ENCODE measurements at regions not wholly inside any gene's neighbourhood (a gene's known extent, or its start where the extent isn't known, plus 50 kb on each side); places are given as distances from the start of the nearest gene placed in this dataset.

GRCh38 chr2:238557431-238557830 is 130.7 kb downstream of the ASB1 start:
- no peaks in the 10 kb centered on the region for H3K4me1 ChIP-seq
- H3K4me3 ChIP-seq, result no peak overlapping the region
- H3K36me3 ChIP-seq, result no peaks in the 10 kb centered on the region
- peaks cover 0 to 6% of the 10 kb centered on the region in 2 donors for H3K9me3 ChIP-seq
- no peak for DNase-seq
- TF ChIP-seq POLR2A (IDR thresholded peaks at IDR 0.05) (no peak), CTCF (IDR thresholded peaks at IDR 0.05) (no peak)
- H3K27ac ChIP-seq, result no peak overlapping the region
- intact Hi-C loops (cut with DNase I; ENCODE audit: low total_unique reads), result no loop called here
- H3K27me3 ChIP-seq, result no peaks in the 10 kb centered on the region

DNA sequence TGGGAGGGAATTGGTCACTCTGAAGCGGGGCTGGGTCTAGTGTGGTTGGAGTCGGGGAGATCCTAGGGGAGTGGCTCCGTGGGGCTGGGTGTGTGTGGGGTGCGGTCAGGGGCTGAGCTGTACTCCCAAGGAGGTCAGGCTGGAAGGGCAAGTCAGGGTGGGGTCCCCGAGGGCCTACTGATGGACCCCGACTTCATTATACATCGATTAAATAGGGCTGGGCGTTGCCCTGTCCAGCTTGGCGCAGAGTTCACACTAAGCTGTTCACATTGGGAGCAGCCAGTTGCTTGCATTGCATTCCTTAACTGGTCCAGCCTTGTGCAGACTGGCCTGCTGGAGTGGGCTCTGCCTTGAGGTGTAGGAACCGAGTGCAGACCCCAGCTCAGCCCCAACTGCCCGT is 131.2 kb downstream of the ASB1 start:
- TF ChIP-seq POLR2A (IDR thresholded peaks at IDR 0.05) (no peak), CTCF (IDR thresholded peaks at IDR 0.05) (no peak)
- no peak overlapping the region for H3K27ac ChIP-seq

DNA sequence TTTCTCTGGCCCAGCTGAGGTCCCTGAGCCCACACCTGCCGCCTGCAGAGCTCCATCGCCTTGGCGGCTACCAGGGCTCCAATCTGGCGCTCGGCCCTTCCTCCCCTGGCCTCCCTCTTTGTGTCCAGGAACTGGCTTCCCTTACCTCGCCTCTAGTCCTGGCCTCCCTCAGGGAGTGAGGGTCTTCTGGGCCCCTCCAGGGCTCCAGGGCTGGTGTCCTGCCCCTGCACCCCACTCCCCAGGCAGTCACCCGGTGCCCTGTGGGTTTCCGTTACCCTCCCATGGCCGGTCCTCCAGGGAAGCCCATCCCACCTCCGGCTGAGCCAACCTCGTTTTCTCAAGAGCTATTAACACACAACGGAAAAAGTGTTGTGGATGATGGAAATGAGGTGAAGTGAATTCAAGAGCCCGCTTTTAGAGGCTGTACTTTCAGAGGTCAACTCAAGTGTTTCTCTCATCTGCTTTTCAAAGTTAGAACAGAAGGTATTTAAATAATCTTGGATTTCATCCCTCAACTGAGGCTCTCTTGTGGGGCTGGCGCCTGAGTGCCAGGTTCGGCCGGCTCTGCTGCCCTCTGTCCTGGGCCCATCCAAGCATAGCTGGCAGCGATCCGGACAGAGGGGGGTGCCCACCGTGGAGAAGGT is 131.9 kb downstream of the ASB1 start:
- Histone ChIP-seq H3K27ac (no peak overlapping the region), H3K9me3 (no peaks in the 10 kb centered on the region), H3K4me3 (no peak overlapping the region), H3K27me3 (no peaks in the 10 kb centered on the region), H3K4me1 (no peaks in the 10 kb centered on the region), H3K36me3 (no peaks in the 10 kb centered on the region)
- DNase-seq, result no peak
- TF ChIP-seq CTCF (IDR thresholded peaks at IDR 0.05) (no peak), POLR2A (IDR thresholded peaks at IDR 0.05) (no peak)
- intact Hi-C loops (cut with DNase I; ENCODE audit: low total_unique reads), result no loop called here

More for the DNA sequence above, 131.2 kb downstream of the ASB1 start:
- no peak overlapping the region for H3K4me3 ChIP-seq
- H3K27me3 ChIP-seq, result no peaks in the 10 kb centered on the region
- peaks cover 0 to 1% of the 10 kb centered on the region in 2 donors for H3K9me3 ChIP-seq
- intact Hi-C loops (cut with DNase I; ENCODE audit: low total_unique reads), result no loop called here
- H3K36me3 ChIP-seq, result no peaks in the 10 kb centered on the region
- no peaks in the 10 kb centered on the region for H3K4me1 ChIP-seq
- DNase-seq, result no peak

DNA sequence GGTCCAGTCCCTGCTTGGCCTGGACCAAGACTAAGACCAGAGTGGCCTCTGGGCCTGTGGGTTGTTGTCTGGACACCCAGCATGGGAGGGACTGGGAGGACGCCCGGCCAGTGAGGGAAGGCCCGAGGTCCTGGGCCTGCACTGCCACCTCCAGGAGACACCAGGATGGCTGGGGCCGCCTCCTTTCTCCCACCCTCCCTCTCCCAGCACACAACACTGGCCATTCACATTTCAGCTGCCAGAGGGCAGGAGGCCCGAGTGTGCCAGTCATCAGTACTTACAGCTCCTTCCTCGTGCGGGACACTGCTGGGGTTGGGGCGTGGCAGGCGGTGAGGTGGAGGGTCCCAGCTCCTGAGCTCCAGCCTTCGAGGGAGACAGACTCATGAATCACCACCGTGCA is 133.5 kb downstream of the ASB1 start:
- intact Hi-C loops (cut with DNase I; ENCODE audit: low total_unique reads), result no loop called here
- no peaks in the 10 kb centered on the region for H3K4me1 ChIP-seq

DNA sequence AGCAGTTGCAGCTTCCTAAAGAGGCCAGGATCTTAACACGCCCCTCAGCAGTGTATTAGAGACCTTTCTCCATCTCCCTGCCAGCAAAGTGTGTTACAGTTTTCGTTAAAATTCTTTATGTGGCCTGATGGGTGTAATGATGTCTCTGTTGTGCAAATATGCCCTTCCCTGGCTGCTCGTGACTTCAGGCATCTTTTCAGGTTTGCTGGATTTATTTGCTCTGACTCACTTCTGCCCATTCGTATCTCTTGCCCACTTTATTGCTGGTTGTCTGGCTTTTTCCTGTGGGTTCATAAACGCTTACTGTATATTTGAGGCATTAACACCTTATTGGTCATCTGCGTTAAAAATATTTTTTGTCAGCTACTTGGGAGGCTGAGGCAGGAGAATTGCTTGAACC is 134.5 kb downstream of the ASB1 start:
- no peaks in the 10 kb centered on the region for H3K9me3 ChIP-seq
- no peak overlapping the region for H3K27ac ChIP-seq
- H3K36me3 ChIP-seq, result no peaks in the 10 kb centered on the region
- TF ChIP-seq CTCF (IDR thresholded peaks at IDR 0.05), result no peak
- TF ChIP-seq POLR2A (IDR thresholded peaks at IDR 0.05), result no peak
- H3K4me3 ChIP-seq, result no peak overlapping the region
- intact Hi-C loops (cut with DNase I; ENCODE audit: low total_unique reads), result no loop called here
- DNase-seq, result no peak
- no peaks in the 10 kb centered on the region for H3K4me1 ChIP-seq
- H3K27me3 ChIP-seq, result no peaks in the 10 kb centered on the region

More for the DNA sequence above, 133.5 kb downstream of the ASB1 start:
- H3K27me3 ChIP-seq, result no peaks in the 10 kb centered on the region
- H3K36me3 ChIP-seq, result no peaks in the 10 kb centered on the region
- no peaks in the 10 kb centered on the region for H3K9me3 ChIP-seq
- TF ChIP-seq POLR2A (IDR thresholded peaks at IDR 0.05), result no peak
- TF ChIP-seq CTCF (IDR thresholded peaks at IDR 0.05), result no peak
- no peak overlapping the region for H3K27ac ChIP-seq
- no peak for DNase-seq
- H3K4me3 ChIP-seq, result no peak overlapping the region

All from uterus (tissue), 3 donors.